NCI-H748 (cell line): ENCODE measurements at regions not wholly inside any gene's neighbourhood (a gene's known extent, or its start where the extent isn't known, plus 50 kb on each side); places are given as distances from the start of the nearest gene placed in this dataset.
A peak's percentile ranks its signal among the peaks of the same experiment; 100 is the strongest.
"Not testable (repeated sequence)": the region's sequence is repeated elsewhere in the genome, so short reads cannot be mapped to it uniquely, and the experiment has no call there.

Source experiments
- DNase-seq: peaks from one replicate; lab custom pipeline; 2025; ENCODE audit not compliant: unreplicated experiment; lab: John Stamatoyannopoulos, UW

GRCh38 chr6:153435787-153436186 is 304.7 kb upstream of the RGS17 start:
- no peak for DNase-seq

- DNase-seq: no peak
These were observed 294.5 kb upstream of the RGS17 start for GRCh38 chr6:153425536-153425935.

GRCh38 chr6:153424719-153425400 is 293.8 kb upstream of the RGS17 start:
- DNase-seq: no peak

GRCh38 chr6:153412519-153412918 is 281.4 kb upstream of the RGS17 start:
- DNase-seq: no peak

- DNase-seq: no peak
These were observed 280.1 kb upstream of the RGS17 start for GRCh38 chr6:153411070-153411648.

- no peak for DNase-seq
These were observed 274.8 kb upstream of the RGS17 start for GRCh38 chr6:153405931-153406330.

GRCh38 chr6:153401751-153402150 is 270.7 kb upstream of the RGS17 start:
- no peak for DNase-seq

GRCh38 chr6:153392156-153392555 is 261.1 kb upstream of the RGS17 start:
- DNase-seq: no peak

- no peak for DNase-seq
These were observed 242.8 kb upstream of the RGS17 start for GRCh38 chr6:153373869-153374268.

- no peak for DNase-seq
These were observed 237.0 kb upstream of the RGS17 start for GRCh38 chr6:153368131-153368530.

- no peak for DNase-seq
These were observed 235.9 kb upstream of the RGS17 start for GRCh38 chr6:153367021-153367420.

- peak; percentile 22 for DNase-seq
These were observed 226.3 kb upstream of the RGS17 start for GRCh38 chr6:153357391-153357790.

- no peak for DNase-seq
These were observed 209.5 kb upstream of the RGS17 start for GRCh38 chr6:153340568-153340967.

- DNase-seq: no peak
These were observed 203.0 kb upstream of the RGS17 start for GRCh38 chr6:153334121-153334520.

GRCh38 chr6:153331221-153331620 is 200.1 kb upstream of the RGS17 start:
- not testable (repeated sequence) for DNase-seq

- DNase-seq: no peak
These were observed 197.1 kb upstream of the RGS17 start for GRCh38 chr6:153328194-153328593.

- DNase-seq: no peak
These were observed 194.6 kb upstream of the RGS17 start for GRCh38 chr6:153325661-153326060.

- peak; percentile 70 for DNase-seq
These were observed 181.6 kb upstream of the RGS17 start for GRCh38 chr6:153312634-153313033.

GRCh38 chr6:153309651-153310050 is 178.6 kb upstream of the RGS17 start:
- DNase-seq: no peak

GRCh38 chr6:153302133-153302532 is 171.1 kb upstream of the RGS17 start:
- DNase-seq: peak; percentile 36

- DNase-seq: peak; percentile 41
These were observed 170.5 kb upstream of the RGS17 start for GRCh38 chr6:153301602-153302001.

GRCh38 chr6:153282456-153282855 is 151.4 kb upstream of the RGS17 start:
- not testable (repeated sequence) for DNase-seq

- DNase-seq: no peak
These were observed 144.9 kb upstream of the RGS17 start for GRCh38 chr6:153275997-153276396.
